Liver (tissue), 8 donors: ENCODE measurements at regions not wholly inside any gene's neighbourhood (a gene's known extent, or its start where the extent isn't known, plus 50 kb on each side); places are given as distances from the start of the nearest gene placed in this dataset.

Source experiments
- DNase-seq: peaks from one replicate; pipeline ENCODE4 v3.0.0-alpha.2; 2017; ENCODE audit warnings: low spot score
- H3K27ac ChIP-seq, 2 donors: one replicate each; pipeline ENCODE4 v1.7.0; 2013; ENCODE audit warnings: inconsistent platforms in 2 of 2, low read length in 2 of 2, control low read depth in 1 of 2, low read depth in 1 of 2, mild to moderate bottlenecking in 1 of 2
- H3K27me3 ChIP-seq, 4 donors: one replicate each; pipeline versions ENCODE4 v1.6.1 to v1.7.0; 2013; ENCODE audit warnings: low read length in 3 of 4, inconsistent platforms in 1 of 4, mild to moderate bottlenecking in 1 of 4, moderate library complexity in 1 of 4; ENCODE audit not compliant: control insufficient read depth in 4 of 4, insufficient read depth in 4 of 4
- H3K36me3 ChIP-seq, 4 donors: one replicate each; pipeline versions ENCODE4 v1.6.1 to v1.7.0; 2013; ENCODE audit warnings: low read length in 3 of 4, mild to moderate bottlenecking in 3 of 4, low read depth in 1 of 4, moderate library complexity in 1 of 4; ENCODE audit not compliant: control insufficient read depth in 4 of 4, insufficient read depth in 3 of 4
- H3K4me1 ChIP-seq, 4 donors: one replicate each; pipeline versions ENCODE4 v1.6.1 to v1.7.0; 2013; ENCODE audit warnings: low read length in 3 of 4, mild to moderate bottlenecking in 3 of 4, moderate library complexity in 1 of 4; ENCODE audit not compliant: control insufficient read depth in 4 of 4, insufficient read depth in 4 of 4
- H3K4me3 ChIP-seq, 3 donors: one replicate each; pipeline versions ENCODE4 v1.6.1 to v1.7.0; 2013; ENCODE audit warnings: low read length in 3 of 3, control low read depth in 1 of 3, low read depth in 1 of 3, mild to moderate bottlenecking in 1 of 3
- H3K9ac ChIP-seq, 2 donors: one replicate each; pipeline ENCODE4 v1.7.0; 2013; ENCODE audit warnings: low read length in 2 of 2, mild to moderate bottlenecking in 2 of 2, moderate library complexity in 2 of 2, control low read depth in 1 of 2, low read depth in 1 of 2
- H3K9me3 ChIP-seq, 4 donors: one replicate each; pipeline versions ENCODE4 v1.6.1 to v1.7.0; 2013; ENCODE audit warnings: low read length in 3 of 4; ENCODE audit not compliant: control insufficient read depth in 4 of 4
- EGR1 ChIP-seq, 2 donors: IDR thresholded peaks; 2 replicates each; pipeline ENCODE4 v1.6.1; 2016 to 2018; ENCODE audit warnings: antibody characterized with exemption in 2 of 2, low read depth in 2 of 2
- FOXA1 ChIP-seq: IDR thresholded peaks from 2 replicates; pipeline ENCODE4 v1.6.1; 2016; ENCODE audit warnings: antibody characterized with exemption
- GABPA ChIP-seq, 2 donors: IDR thresholded peaks in 1 of 2; conservative IDR thresholded peaks in 1 of 2; 2 replicates each; pipeline ENCODE4 v1.6.1; 2016; ENCODE audit warnings: antibody characterized with exemption in 2 of 2, mild to moderate bottlenecking in 1 of 2, moderate library complexity in 1 of 2
- HNF4A ChIP-seq, 2 donors: conservative IDR thresholded peaks; 2 replicates each; pipeline ENCODE4 v1.6.1; 2016; ENCODE audit warnings: antibody characterized with exemption in 2 of 2, mild to moderate bottlenecking in 2 of 2
- HNF4G ChIP-seq: IDR thresholded peaks from 2 replicates; pipeline ENCODE4 v1.6.1; 2016; ENCODE audit warnings: antibody characterized with exemption
- NR2F2 ChIP-seq: IDR thresholded peaks from 2 replicates; pipeline ENCODE4 v1.6.1; 2016; ENCODE audit warnings: antibody characterized with exemption
- RAD21 ChIP-seq, 2 donors: IDR thresholded peaks; 2 replicates each; pipeline ENCODE4 v1.6.1; 2016; ENCODE audit warnings: antibody characterized with exemption in 2 of 2, mild to moderate bottlenecking in 2 of 2
- RXRA ChIP-seq, 2 donors: IDR thresholded peaks; 2 replicates each; pipeline ENCODE4 v1.6.1; 2017 to 2018; ENCODE audit warnings: antibody characterized with exemption in 2 of 2, mild to moderate bottlenecking in 1 of 2
- SP1 ChIP-seq: IDR thresholded peaks from 2 replicates; pipeline ENCODE4 v1.6.1; 2018; ENCODE audit warnings: antibody characterized with exemption, mild to moderate bottlenecking
- TAF1 ChIP-seq: conservative IDR thresholded peaks from 2 replicates; pipeline ENCODE4 v1.6.1; 2016; ENCODE audit warnings: antibody characterized with exemption, mild to moderate bottlenecking
- WGBS: extraction: QIAGEN DNeasy Blood & Tissue Kit; methylation state at CpG from one replicate; pipeline ENCODE4 v1.1.7; 2013; 5-methylcytosine and 5-hydroxymethylcytosine counted together
- TF ChIP-seq, protein P1 (sequence below): fragments of 150-350 bp; IDR thresholded peaks from 2 replicates; pipeline ENCODE4 v1.5.1; 2017; ENCODE audit warnings: improper control_type of control experiment, low read depth, low read length; ENCODE audit not compliant: missing input control
- TF ChIP-seq, protein P2 (sequence below): IDR thresholded peaks from 2 replicates; pipeline ENCODE4 v1.6.1; 2016; ENCODE audit warnings: antibody characterized with exemption
- TF ChIP-seq, protein P3 (sequence below): IDR thresholded peaks from 2 replicates; pipeline ENCODE4 v1.6.1; 2016; ENCODE audit warnings: antibody characterized with exemption
- TF ChIP-seq, protein P4 (sequence below): IDR thresholded peaks from 2 replicates; pipeline ENCODE4 v1.6.1; 2016; ENCODE audit warnings: antibody characterized with exemption
- TF ChIP-seq, protein P5 (sequence below): IDR thresholded peaks from 2 replicates; pipeline ENCODE4 v1.6.1; 2016; ENCODE audit warnings: antibody characterized with exemption, mild to moderate bottlenecking
- donor health status: healthy.
- donor health status: healthy.
- donor health status: healthy.
- donor health status: healthy.
- donor health status: healthy.

DNA sequence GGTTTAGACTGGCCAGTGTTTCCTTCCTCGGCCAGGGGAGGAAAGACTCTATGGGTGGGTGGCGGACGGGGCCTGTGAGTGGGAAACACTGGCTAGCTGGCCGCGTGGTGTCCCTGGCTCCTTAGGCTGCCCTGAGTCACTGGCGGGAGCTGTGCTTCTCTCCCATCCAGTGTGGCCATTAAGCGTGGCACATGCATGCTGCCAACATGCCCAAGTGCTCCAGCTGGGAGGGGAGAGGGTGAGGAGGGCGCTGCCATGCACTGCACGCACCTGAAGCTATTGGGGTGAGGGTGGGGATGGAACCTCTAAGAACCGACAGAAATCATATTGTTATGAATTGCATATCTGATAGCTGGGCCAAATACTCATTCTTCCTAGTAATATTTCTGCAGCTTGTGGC, 270.8 kb downstream of the CALCRL start:
- Histone ChIP-seq H3K4me1 (no peaks in the 10 kb centered on the region), H3K9ac (no peak overlapping the region), H3K4me3 (no peak overlapping the region), H3K27ac (no peak overlapping the region), H3K27me3 (no peaks in the 10 kb centered on the region), H3K36me3 (no peaks in the 10 kb centered on the region), H3K9me3 (no peaks in the 10 kb centered on the region)
- no peak for TF ChIP-seq RAD21 (IDR thresholded peaks at IDR 0.05)
- no peak for TF ChIP-seq HNF4A (conservative IDR thresholded peaks at IDR 0.05)
- WGBS = 85% methylated on average over 10 of the region's 10 CpGs
- no peak for DNase-seq

DNA sequence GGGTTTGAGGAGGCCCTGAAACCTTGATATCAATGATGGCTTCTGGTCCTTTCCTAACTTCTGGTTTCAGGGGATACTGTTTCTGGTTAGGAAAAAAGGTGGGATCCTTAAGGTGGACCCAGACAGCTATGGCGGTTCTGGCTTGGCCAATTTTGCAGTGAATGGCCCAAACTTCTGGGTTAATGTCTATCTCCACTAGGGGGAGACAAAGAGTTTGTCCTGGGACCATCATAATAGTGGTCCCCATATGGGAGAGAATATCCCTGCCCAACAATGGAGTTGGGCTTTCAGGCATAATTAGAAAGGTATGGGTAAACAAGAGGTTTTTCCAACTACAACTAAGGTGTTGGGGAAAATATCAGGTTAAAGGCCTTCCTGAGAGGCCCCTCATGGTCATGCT, 273.5 kb downstream of the CALCRL start:
- Histone ChIP-seq H3K4me1 (no peaks in the 10 kb centered on the region), H3K27ac (no peak overlapping the region), H3K27me3 (no peaks in the 10 kb centered on the region), H3K9ac (no peak overlapping the region), H3K4me3 (no peak overlapping the region), H3K9me3 (no peaks in the 10 kb centered on the region), H3K36me3 (no peaks in the 10 kb centered on the region)
- no peak for TF ChIP-seq FOXA1
- TF ChIP-seq, protein P1, sequence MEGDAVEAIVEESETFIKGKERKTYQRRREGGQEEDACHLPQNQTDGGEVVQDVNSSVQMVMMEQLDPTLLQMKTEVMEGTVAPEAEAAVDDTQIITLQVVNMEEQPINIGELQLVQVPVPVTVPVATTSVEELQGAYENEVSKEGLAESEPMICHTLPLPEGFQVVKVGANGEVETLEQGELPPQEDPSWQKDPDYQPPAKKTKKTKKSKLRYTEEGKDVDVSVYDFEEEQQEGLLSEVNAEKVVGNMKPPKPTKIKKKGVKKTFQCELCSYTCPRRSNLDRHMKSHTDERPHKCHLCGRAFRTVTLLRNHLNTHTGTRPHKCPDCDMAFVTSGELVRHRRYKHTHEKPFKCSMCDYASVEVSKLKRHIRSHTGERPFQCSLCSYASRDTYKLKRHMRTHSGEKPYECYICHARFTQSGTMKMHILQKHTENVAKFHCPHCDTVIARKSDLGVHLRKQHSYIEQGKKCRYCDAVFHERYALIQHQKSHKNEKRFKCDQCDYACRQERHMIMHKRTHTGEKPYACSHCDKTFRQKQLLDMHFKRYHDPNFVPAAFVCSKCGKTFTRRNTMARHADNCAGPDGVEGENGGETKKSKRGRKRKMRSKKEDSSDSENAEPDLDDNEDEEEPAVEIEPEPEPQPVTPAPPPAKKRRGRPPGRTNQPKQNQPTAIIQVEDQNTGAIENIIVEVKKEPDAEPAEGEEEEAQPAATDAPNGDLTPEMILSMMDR = no peak
- TF ChIP-seq, protein P2, sequence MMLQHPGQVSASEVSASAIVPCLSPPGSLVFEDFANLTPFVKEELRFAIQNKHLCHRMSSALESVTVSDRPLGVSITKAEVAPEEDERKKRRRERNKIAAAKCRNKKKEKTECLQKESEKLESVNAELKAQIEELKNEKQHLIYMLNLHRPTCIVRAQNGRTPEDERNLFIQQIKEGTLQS = no peak
- TF ChIP-seq SP1 = no peak
- 100% methylated on average over 1 of the region's 1 CpG for WGBS
- DNase-seq = no peak

DNA sequence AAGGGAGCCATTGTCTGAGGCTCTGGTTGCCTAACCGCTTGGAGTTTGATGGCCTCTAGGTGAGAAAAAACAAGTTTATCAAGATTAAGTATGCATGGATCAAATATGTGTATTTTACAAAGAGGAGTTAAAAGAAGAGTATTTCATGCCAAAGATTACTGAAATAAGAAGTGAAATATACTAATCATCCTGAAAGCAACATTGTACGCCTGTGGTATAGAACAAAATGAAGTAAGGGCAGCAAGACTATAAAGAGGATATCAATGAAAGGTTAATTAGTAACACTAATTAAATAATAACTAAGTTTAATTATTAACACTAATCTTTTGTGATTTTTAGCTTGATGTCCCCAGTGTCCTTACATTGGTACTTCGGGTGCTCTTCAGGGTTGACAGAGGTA, 276.7 kb downstream of the CALCRL start:
- Histone ChIP-seq H3K27me3 (no peaks in the 10 kb centered on the region), H3K4me3 (no peak overlapping the region), H3K4me1 (no peaks in the 10 kb centered on the region), H3K36me3 (no peaks in the 10 kb centered on the region), H3K27ac (no peak overlapping the region), H3K9ac (no peak overlapping the region), H3K9me3 (no peaks in the 10 kb centered on the region)
- TF ChIP-seq, protein P3, sequence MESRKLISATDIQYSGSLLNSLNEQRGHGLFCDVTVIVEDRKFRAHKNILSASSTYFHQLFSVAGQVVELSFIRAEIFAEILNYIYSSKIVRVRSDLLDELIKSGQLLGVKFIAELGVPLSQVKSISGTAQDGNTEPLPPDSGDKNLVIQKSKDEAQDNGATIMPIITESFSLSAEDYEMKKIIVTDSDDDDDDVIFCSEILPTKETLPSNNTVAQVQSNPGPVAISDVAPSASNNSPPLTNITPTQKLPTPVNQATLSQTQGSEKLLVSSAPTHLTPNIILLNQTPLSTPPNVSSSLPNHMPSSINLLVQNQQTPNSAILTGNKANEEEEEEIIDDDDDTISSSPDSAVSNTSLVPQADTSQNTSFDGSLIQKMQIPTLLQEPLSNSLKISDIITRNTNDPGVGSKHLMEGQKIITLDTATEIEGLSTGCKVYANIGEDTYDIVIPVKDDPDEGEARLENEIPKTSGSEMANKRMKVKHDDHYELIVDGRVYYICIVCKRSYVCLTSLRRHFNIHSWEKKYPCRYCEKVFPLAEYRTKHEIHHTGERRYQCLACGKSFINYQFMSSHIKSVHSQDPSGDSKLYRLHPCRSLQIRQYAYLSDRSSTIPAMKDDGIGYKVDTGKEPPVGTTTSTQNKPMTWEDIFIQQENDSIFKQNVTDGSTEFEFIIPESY = no peak
- TF ChIP-seq HNF4A (conservative IDR thresholded peaks at IDR 0.05) (no peak), RXRA (IDR thresholded peaks at IDR 0.05) (no peak), HNF4G (no peak)
- DNase-seq = no peak
- WGBS = 55% methylated on average over 3 of the region's 3 CpGs

DNA sequence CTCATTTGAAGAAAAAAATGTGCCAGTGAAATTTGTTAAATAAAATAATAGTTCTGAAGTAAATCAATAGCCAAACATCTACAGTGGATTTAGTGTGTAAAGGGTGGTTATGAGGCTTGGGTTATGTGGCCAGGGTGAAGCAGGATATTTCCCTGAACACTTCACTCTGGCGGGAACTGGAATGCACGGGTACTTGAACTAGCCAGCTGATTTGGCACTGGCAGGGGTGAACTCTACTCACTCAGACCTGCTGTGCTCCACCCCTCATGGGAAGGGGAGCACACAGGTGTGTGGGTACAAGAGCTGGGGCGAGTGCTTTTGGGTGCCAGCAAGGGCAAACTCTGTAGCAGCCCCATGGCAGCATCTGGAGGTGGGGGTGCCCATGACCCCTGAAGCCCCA, 278.2 kb downstream of the CALCRL start:
- Histone ChIP-seq H3K4me3 (no peak overlapping the region), H3K4me1 (no peaks in the 10 kb centered on the region), H3K9ac (no peak overlapping the region), H3K36me3 (no peaks in the 10 kb centered on the region), H3K27ac (no peak overlapping the region), H3K27me3 (no peaks in the 10 kb centered on the region), H3K9me3 (no peaks in the 10 kb centered on the region)
- DNase-seq = no peak
- 68% methylated on average over 3 of the region's 3 CpGs for WGBS
- TF ChIP-seq EGR1 (IDR thresholded peaks at IDR 0.05; ENCODE audit: low read depth in 2 of 2) = no peak
- no peak for TF ChIP-seq GABPA (IDR thresholded peaks at IDR 0.05 in 1 of 2, conservative IDR thresholded peaks at IDR 0.05 in 1 of 2)
- TF ChIP-seq, protein P3 = no peak
- TF ChIP-seq, protein P4, sequence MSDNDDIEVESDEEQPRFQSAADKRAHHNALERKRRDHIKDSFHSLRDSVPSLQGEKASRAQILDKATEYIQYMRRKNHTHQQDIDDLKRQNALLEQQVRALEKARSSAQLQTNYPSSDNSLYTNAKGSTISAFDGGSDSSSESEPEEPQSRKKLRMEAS = no peak
- TF ChIP-seq NR2F2 = no peak
- TF ChIP-seq, protein P5, sequence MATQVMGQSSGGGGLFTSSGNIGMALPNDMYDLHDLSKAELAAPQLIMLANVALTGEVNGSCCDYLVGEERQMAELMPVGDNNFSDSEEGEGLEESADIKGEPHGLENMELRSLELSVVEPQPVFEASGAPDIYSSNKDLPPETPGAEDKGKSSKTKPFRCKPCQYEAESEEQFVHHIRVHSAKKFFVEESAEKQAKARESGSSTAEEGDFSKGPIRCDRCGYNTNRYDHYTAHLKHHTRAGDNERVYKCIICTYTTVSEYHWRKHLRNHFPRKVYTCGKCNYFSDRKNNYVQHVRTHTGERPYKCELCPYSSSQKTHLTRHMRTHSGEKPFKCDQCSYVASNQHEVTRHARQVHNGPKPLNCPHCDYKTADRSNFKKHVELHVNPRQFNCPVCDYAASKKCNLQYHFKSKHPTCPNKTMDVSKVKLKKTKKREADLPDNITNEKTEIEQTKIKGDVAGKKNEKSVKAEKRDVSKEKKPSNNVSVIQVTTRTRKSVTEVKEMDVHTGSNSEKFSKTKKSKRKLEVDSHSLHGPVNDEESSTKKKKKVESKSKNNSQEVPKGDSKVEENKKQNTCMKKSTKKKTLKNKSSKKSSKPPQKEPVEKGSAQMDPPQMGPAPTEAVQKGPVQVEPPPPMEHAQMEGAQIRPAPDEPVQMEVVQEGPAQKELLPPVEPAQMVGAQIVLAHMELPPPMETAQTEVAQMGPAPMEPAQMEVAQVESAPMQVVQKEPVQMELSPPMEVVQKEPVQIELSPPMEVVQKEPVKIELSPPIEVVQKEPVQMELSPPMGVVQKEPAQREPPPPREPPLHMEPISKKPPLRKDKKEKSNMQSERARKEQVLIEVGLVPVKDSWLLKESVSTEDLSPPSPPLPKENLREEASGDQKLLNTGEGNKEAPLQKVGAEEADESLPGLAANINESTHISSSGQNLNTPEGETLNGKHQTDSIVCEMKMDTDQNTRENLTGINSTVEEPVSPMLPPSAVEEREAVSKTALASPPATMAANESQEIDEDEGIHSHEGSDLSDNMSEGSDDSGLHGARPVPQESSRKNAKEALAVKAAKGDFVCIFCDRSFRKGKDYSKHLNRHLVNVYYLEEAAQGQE = no peak
- TF ChIP-seq TAF1 = no peak
